ENCODE measurements at regions not wholly inside any gene's neighbourhood (a gene's known extent, or its start where the extent isn't known, plus 50 kb on each side); places are given as distances from the start of the nearest gene placed in this dataset.
"Not testable (repeated sequence)": the region's sequence is repeated elsewhere in the genome, so short reads cannot be mapped to it uniquely, and the experiment has no call there.

DNA sequence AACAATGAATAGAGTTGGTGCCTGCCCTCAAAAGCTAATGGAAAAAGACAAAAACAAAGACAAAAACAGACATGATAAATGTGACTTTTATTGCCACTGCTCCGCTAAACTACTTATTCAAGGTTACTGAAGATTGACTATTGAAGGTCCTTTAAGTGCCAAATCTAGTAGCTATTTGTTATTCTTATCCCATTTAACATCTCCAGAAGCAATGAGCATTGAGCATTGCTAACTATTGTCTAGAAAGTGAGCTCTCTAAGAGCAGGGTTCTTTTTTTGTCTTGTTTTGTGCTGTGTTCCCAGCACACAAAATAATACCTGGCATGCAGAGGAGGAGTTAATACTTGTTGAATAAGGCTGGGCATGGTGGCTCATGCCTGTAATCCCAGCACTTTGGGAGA, 95.4 kb upstream of the SFRP2 start:
- Histone ChIP-seq H3K36me3 (ENCODE audit: insufficient read depth, low read length) (no peaks in the 10 kb centered on the region), H3K4me1 (ENCODE audit: insufficient read depth, low read length) (no peaks in the 10 kb centered on the region), H3K27ac (ENCODE audit: low read depth, low read length) (no peak overlapping the region), H3K4me3 (ENCODE audit: low read depth in 1 of 2, low read length in 2 of 2) (no peak overlapping the region), H3K9me3 (ENCODE audit: low read length) (peaks cover 4% of the 10 kb centered on the region), H3K27me3 (ENCODE audit: control insufficient read depth in 1 of 2, insufficient read depth in 2 of 2, low read length in 2 of 2) (no peaks in the 10 kb centered on the region), H3K9ac (ENCODE audit: low read length) (no peak overlapping the region)

DNA sequence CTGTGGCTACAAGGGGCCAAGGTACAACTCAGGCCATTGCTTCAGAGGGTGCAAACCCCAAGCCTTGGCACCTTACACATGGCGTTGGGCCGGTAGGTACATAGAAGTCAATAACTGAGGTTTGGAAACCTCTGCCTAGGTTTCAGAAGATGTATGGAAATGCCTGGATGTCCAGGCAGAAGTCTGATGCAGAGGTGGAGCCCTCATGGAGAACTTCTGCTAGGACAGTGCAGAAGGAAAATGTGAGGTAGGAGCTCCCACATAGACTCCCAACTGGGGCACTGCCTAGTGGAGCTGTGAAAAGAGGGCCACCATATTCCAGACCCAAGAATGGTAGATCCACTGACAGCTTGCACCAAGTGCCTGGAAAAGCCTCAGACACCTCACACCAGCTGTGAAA, 92.1 kb upstream of the SFRP2 start:
- no peaks in the 10 kb centered on the region for H3K36me3 ChIP-seq (ENCODE audit: insufficient read depth, low read length)
- no peak overlapping the region for H3K9ac ChIP-seq (ENCODE audit: low read length)
- H3K9me3 ChIP-seq (ENCODE audit: low read length): peaks cover 4% of the 10 kb centered on the region
- no peaks in the 10 kb centered on the region for H3K4me1 ChIP-seq (ENCODE audit: insufficient read depth, low read length)
- no peaks in the 10 kb centered on the region for H3K27me3 ChIP-seq (ENCODE audit: control insufficient read depth in 1 of 2, insufficient read depth in 2 of 2, low read length in 2 of 2)
- no peak overlapping the region for H3K4me3 ChIP-seq (ENCODE audit: low read depth in 1 of 2, low read length in 2 of 2)
- no peak overlapping the region for H3K27ac ChIP-seq (ENCODE audit: low read depth, low read length)

DNA sequence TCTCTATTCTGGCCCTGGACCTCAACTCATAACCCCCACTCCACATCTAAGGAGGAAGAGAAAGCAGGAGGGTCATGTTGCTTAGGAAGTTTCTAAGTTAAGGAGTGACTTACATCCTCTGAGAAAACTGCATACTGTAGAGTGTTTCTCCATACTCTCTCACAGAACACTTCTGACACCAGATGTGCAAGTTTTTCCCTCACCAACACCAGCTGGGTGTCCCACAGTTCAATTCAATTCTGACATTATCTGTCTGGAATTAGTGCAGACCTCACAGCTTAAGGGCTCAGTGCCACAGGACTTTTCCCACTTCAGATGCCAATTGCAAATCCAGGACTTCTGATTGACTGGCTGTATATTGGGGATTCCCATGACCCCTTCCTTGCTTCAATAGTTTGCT, 89.0 kb upstream of the SFRP2 start:
- no peaks in the 10 kb centered on the region for H3K4me1 ChIP-seq (ENCODE audit: insufficient read depth, low read length)
- H3K4me3 ChIP-seq (ENCODE audit: low read depth in 1 of 2, low read length in 2 of 2): no peak overlapping the region
- peaks cover 4% of the 10 kb centered on the region for H3K9me3 ChIP-seq (ENCODE audit: low read length)
- no peak overlapping the region for H3K27ac ChIP-seq (ENCODE audit: low read depth, low read length)
- H3K9ac ChIP-seq (ENCODE audit: low read length): no peak overlapping the region
- H3K36me3 ChIP-seq (ENCODE audit: insufficient read depth, low read length): no peaks in the 10 kb centered on the region
- H3K27me3 ChIP-seq (ENCODE audit: control insufficient read depth in 1 of 2, insufficient read depth in 2 of 2, low read length in 2 of 2): no peaks in the 10 kb centered on the region

DNA sequence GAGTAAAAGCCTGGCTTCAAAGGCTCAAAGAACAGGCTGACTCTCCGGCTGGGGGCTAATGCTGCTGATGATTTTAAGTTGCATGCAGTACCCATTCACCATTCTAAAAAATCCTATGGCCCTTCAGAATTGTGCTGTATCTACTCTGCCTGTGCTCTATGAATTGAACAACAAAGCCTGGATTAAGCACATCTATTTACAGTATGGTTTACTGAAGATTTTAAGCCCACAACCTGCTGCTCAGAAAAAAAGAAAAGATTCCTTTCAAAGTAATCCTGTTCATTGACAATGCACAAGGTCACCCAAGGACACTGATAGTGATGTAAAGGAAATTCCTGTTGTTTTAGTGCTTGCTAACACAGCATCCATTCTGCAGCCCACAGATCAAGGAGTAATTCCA, 84.9 kb upstream of the SFRP2 start:
- Histone ChIP-seq H3K9ac (ENCODE audit: low read length) (no peak overlapping the region), H3K4me3 (ENCODE audit: low read depth in 1 of 2, low read length in 2 of 2) (no peak overlapping the region), H3K4me1 (ENCODE audit: insufficient read depth, low read length) (no peaks in the 10 kb centered on the region), H3K27me3 (ENCODE audit: control insufficient read depth in 1 of 2, insufficient read depth in 2 of 2, low read length in 2 of 2) (no peaks in the 10 kb centered on the region), H3K36me3 (ENCODE audit: insufficient read depth, low read length) (no peaks in the 10 kb centered on the region), H3K27ac (ENCODE audit: low read depth, low read length) (no peak overlapping the region), H3K9me3 (ENCODE audit: low read length) (no peaks in the 10 kb centered on the region)

DNA sequence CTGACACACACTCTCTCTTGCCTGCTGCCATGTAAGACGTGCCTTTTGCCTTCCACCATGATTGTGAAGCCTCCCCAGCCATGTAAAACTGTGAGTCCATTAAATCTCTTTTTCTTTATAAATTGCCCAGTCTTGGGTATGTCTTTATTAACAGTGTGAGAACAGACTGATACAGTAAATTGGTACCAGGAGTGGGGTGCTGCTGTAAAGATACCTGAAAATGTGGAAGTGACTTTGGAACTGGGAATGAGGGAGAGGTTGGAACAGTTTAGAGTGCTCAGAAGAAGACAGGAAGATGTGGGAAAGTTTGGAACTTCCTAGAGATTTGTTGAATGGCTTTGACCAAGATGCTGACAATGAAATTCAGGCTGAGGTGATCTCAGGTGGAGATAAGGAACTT, 77.9 kb upstream of the SFRP2 start:
- H3K27ac ChIP-seq (ENCODE audit: low read depth, low read length); H3K9ac ChIP-seq (ENCODE audit: low read length); H3K36me3 ChIP-seq (ENCODE audit: insufficient read depth, low read length); H3K4me1 ChIP-seq (ENCODE audit: insufficient read depth, low read length); H3K9me3 ChIP-seq (ENCODE audit: low read length); H3K4me3 ChIP-seq (ENCODE audit: low read depth in 1 of 2, low read length in 2 of 2); H3K27me3 ChIP-seq (ENCODE audit: control insufficient read depth in 1 of 2, insufficient read depth in 2 of 2, low read length in 2 of 2): not testable (repeated sequence)

DNA sequence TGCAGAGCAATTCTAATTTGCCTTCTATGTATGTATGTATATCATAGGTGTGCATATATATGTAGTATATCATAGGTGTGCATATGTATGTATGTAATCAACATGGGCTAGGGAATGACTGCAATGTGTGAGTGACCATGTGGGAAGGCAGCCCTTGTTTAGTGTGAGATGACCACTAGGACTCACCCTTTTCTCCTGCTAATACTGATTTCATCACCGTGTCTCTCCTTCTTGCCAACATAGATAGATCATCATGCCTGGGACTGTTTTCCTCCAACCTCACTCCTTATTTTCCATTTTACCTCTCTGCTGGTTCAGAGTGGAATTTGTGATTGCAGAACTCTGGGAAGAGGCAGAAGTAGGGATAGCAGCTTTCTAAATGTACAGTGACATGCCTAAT, 63.6 kb upstream of the SFRP2 start:
- no peaks in the 10 kb centered on the region for H3K4me1 ChIP-seq (ENCODE audit: insufficient read depth, low read length)
- H3K27me3 ChIP-seq (ENCODE audit: control insufficient read depth in 1 of 2, insufficient read depth in 2 of 2, low read length in 2 of 2): no peaks in the 10 kb centered on the region
- no peak overlapping the region for H3K27ac ChIP-seq (ENCODE audit: low read depth, low read length)
- no peak overlapping the region for H3K4me3 ChIP-seq (ENCODE audit: low read depth in 1 of 2, low read length in 2 of 2)
- no peaks in the 10 kb centered on the region for H3K36me3 ChIP-seq (ENCODE audit: insufficient read depth, low read length)
- H3K9ac ChIP-seq (ENCODE audit: low read length): no peak overlapping the region
- no peaks in the 10 kb centered on the region for H3K9me3 ChIP-seq (ENCODE audit: low read length)

DNA sequence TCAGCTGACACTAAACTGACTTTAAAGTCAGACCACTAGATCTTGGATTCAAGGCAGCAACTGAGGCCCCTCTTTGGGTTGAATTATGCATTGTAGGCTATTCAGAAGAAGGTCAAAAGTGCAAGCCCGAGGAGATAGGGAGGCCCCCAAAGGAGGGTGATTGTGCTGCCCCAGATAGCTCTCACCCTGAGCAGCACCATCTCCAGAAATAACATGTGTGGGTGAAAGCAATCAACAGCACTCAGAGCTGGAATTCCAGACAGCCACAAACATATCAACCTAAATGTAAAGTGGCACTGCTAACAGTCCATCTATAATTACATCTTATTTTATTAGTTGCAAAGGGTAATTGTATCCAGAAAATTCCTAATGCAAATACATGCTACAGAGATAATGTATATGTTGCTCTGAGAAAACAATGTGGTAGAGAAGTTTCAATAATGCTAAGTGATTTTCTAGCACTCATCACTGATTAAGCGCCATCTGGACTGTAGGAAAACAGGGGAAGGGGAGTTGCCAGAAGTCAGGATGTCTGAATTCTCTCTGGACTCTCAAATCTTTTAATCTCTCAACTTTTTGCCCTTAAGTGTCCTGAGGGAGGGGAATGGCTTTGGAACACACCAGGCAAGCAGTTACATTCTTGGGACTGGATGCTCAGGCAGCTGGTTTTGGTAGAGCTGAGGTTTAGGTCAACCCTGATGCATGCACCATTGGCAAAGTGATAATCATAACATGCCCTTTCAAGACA, 61.8 kb upstream of the SFRP2 start:
- Histone ChIP-seq H3K9ac (ENCODE audit: low read length) (no peak overlapping the region), H3K4me3 (ENCODE audit: low read depth in 1 of 2, low read length in 2 of 2) (no peak overlapping the region), H3K27me3 (ENCODE audit: control insufficient read depth in 1 of 2, insufficient read depth in 2 of 2, low read length in 2 of 2) (no peaks in the 10 kb centered on the region), H3K36me3 (ENCODE audit: insufficient read depth, low read length) (no peaks in the 10 kb centered on the region), H3K9me3 (ENCODE audit: low read length) (no peaks in the 10 kb centered on the region), H3K27ac (ENCODE audit: low read depth, low read length) (no peak overlapping the region), H3K4me1 (ENCODE audit: insufficient read depth, low read length) (no peaks in the 10 kb centered on the region)

DNA sequence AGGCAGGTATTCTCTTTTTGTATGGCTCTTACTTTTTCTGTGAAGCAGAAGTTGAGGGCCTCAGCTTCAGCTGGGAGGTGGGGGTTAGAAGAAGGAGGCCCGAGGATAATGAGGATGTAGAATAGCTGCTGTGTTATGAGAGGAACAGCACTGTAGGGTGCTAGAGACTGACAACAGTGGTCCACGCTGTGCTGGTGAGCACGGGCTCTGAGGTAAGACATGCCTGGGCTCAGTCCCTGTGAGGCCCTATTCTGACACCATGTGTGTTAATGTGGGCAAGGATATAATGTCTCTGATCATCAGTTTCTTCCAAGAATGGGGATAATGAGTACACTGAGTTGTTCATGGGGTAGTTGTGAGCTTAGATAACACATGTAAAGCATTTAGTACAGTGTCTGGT, 55.3 kb upstream of the SFRP2 start:
- Histone ChIP-seq H3K4me1 (ENCODE audit: insufficient read depth, low read length) (no peaks in the 10 kb centered on the region), H3K9me3 (ENCODE audit: low read length) (no peaks in the 10 kb centered on the region), H3K27me3 (ENCODE audit: control insufficient read depth in 1 of 2, insufficient read depth in 2 of 2, low read length in 2 of 2) (no peaks in the 10 kb centered on the region), H3K9ac (ENCODE audit: low read length) (no peak overlapping the region), H3K27ac (ENCODE audit: low read depth, low read length) (no peak overlapping the region), H3K36me3 (ENCODE audit: insufficient read depth, low read length) (no peaks in the 10 kb centered on the region), H3K4me3 (ENCODE audit: low read depth in 1 of 2, low read length in 2 of 2) (no peak overlapping the region)

Data from muscle layer of colon (tissue), 2 donors.